CD4-positive, CD25-positive, alpha-beta regulatory T cell (primary cell): ENCODE measurements at regions not wholly inside any gene's neighbourhood (a gene's known extent, or its start where the extent isn't known, plus 50 kb on each side); places are given as distances from the start of the nearest gene placed in this dataset.

ENCODE experiments used
- ATAC-seq, 2 donors: fragments of 150-1000 bp; cut with Tn5 transposase; one replicate each; pipeline ENCODE4 v1.10.0; 2021; ENCODE audit warnings: low read depth in 2 of 2, moderate number of reproducible peaks in 2 of 2, moderate library complexity in 1 of 2
- DNase-seq, 3 donors: peaks; one replicate each; pipeline versions ENCODE4 v3.0.0 to v3.0.0-alpha.2; 2012 to 2022; ENCODE audit warnings: mixed read lengths in 1 of 3
- H3K27ac ChIP-seq: one replicate; pipeline ENCODE4 v1.7.0; 2013; ENCODE audit warnings: mild to moderate bottlenecking, low read length; ENCODE audit not compliant: insufficient read depth, poor library complexity, severe bottlenecking
- H3K27me3 ChIP-seq: one replicate; pipeline ENCODE4 v1.7.0; 2013; ENCODE audit warnings: low read length; ENCODE audit not compliant: control insufficient read depth, insufficient read depth
- H3K36me3 ChIP-seq: one replicate; pipeline ENCODE4 v1.7.0; 2013; ENCODE audit warnings: mild to moderate bottlenecking, low read length, moderate library complexity; ENCODE audit not compliant: control insufficient read depth, insufficient read depth
- H3K4me1 ChIP-seq: 2 replicates; pipeline ENCODE4 v1.7.0; 2013; ENCODE audit warnings: mild to moderate bottlenecking, low read length; ENCODE audit not compliant: insufficient read depth, control insufficient read depth, poor library complexity, severe bottlenecking
- H3K4me3 ChIP-seq: one replicate; pipeline ENCODE4 v1.7.0; 2013; ENCODE audit warnings: low read depth, mild to moderate bottlenecking, low read length, moderate library complexity
- H3K9me3 ChIP-seq, 2 experiments: 1 replicate in 1 of 2; 2 replicates in 1 of 2; pipeline ENCODE4 v1.7.0; 2013; ENCODE audit warnings: low read length in 2 of 2, mild to moderate bottlenecking in 1 of 2, moderate library complexity in 1 of 2; ENCODE audit not compliant: control insufficient read depth in 2 of 2
- H3K27ac Mint-ChIP-seq, 3 donors: one replicate each; pipeline ENCODE4 v1.8.0; 2020 to 2022; ENCODE audit warnings: mild to moderate bottlenecking in 3 of 3, mixed read lengths in 3 of 3, moderate library complexity in 2 of 3
- H3K27me3 Mint-ChIP-seq: one replicate; pipeline ENCODE4 v1.8.0; 2022; ENCODE audit warnings: mild to moderate bottlenecking, mixed read lengths
- H3K36me3 Mint-ChIP-seq: one replicate; pipeline ENCODE4 v1.8.0; 2020; ENCODE audit warnings: mixed read lengths
- H3K4me1 Mint-ChIP-seq, 4 donors: one replicate each; pipeline ENCODE4 v1.8.0; 2020 to 2022; ENCODE audit warnings: mixed read lengths in 4 of 4, mild to moderate bottlenecking in 1 of 4
- H3K4me3 Mint-ChIP-seq, 4 donors: one replicate each; pipeline ENCODE4 v1.8.0; 2020 to 2022; ENCODE audit warnings: mild to moderate bottlenecking in 4 of 4, mixed read lengths in 4 of 4, moderate library complexity in 3 of 4
- H3K9me3 Mint-ChIP-seq, 7 donors: one replicate each; pipeline ENCODE4 v1.8.0; 2020 to 2022; ENCODE audit warnings: mixed read lengths in 7 of 7, mild to moderate bottlenecking in 3 of 7, moderate library complexity in 2 of 7

GRCh38 chr6:67265996-67266921 is 1368.8 kb upstream of the ADGRB3 start:
- H3K27me3 ChIP-seq, result no peaks in the 10 kb centered on the region
- no peak for ATAC-seq
- no peak overlapping the region for H3K27ac ChIP-seq
- H3K4me3 ChIP-seq, result no peak overlapping the region
- H3K36me3 Mint-ChIP-seq, result no peaks in the 10 kb centered on the region
- H3K9me3 Mint-ChIP-seq, result peaks cover 0 to 31% (median 10%) of the 10 kb centered on the region in 7 donors
- no peaks in the 10 kb centered on the region for H3K4me1 Mint-ChIP-seq
- H3K9me3 ChIP-seq, result peaks cover 2 to 4% of the 10 kb centered on the region in 2 experiments
- no peak overlapping the region for H3K27ac Mint-ChIP-seq
- no peaks in the 10 kb centered on the region for H3K36me3 ChIP-seq
- H3K27me3 Mint-ChIP-seq, result no peaks in the 10 kb centered on the region
- no peak overlapping the region for H3K4me3 Mint-ChIP-seq
- H3K4me1 ChIP-seq, result no peaks in the 10 kb centered on the region
- DNase-seq, result no peak

GRCh38 chr6:67252663-67253062 is 1382.4 kb upstream of the ADGRB3 start:
- H3K27ac ChIP-seq, result no peak overlapping the region
- peaks cover 3 to 5% of the 10 kb centered on the region in 2 experiments for H3K9me3 ChIP-seq
- H3K27ac Mint-ChIP-seq, result no peak overlapping the region
- peak overlapping the region in 1 of 4 donors; percentile 15 for H3K4me3 Mint-ChIP-seq
- no peak overlapping the region for H3K4me3 ChIP-seq
- H3K36me3 ChIP-seq, result no peaks in the 10 kb centered on the region
- no peak for ATAC-seq
- H3K27me3 ChIP-seq, result no peaks in the 10 kb centered on the region
- H3K4me1 Mint-ChIP-seq, result no peaks in the 10 kb centered on the region
- H3K9me3 Mint-ChIP-seq, result peaks cover 0 to 15% (median 4%) of the 10 kb centered on the region in 7 donors
- DNase-seq, result no peak
- H3K4me1 ChIP-seq, result no peaks in the 10 kb centered on the region
- no peaks in the 10 kb centered on the region for H3K27me3 Mint-ChIP-seq
- no peaks in the 10 kb centered on the region for H3K36me3 Mint-ChIP-seq

GRCh38 chr6:67248077-67248476 is 1387.0 kb upstream of the ADGRB3 start:
- H3K4me1 Mint-ChIP-seq, result no peaks in the 10 kb centered on the region
- H3K9me3 Mint-ChIP-seq, result peaks cover 0 to 17% (median 6%) of the 10 kb centered on the region in 7 donors
- no peaks in the 10 kb centered on the region for H3K36me3 Mint-ChIP-seq
- ATAC-seq, result no peak
- Histone ChIP-seq H3K4me1 (no peaks in the 10 kb centered on the region), H3K9me3 (peaks cover 0 to 5% of the 10 kb centered on the region in 2 experiments), H3K4me3 (no peak overlapping the region), H3K27me3 (no peaks in the 10 kb centered on the region), H3K27ac (no peak overlapping the region), H3K36me3 (no peaks in the 10 kb centered on the region)
- H3K27me3 Mint-ChIP-seq, result no peaks in the 10 kb centered on the region
- H3K27ac Mint-ChIP-seq, result no peak overlapping the region
- H3K4me3 Mint-ChIP-seq, result no peak overlapping the region
- DNase-seq, result no peak

GRCh38 chr6:67244037-67244436 is 1391.0 kb upstream of the ADGRB3 start:
- H3K4me1 ChIP-seq, result no peaks in the 10 kb centered on the region
- Mint-ChIP-seq H3K4me3 (no peak overlapping the region), H3K4me1 (no peaks in the 10 kb centered on the region), H3K27me3 (no peaks in the 10 kb centered on the region), H3K36me3 (no peaks in the 10 kb centered on the region), H3K9me3 (peaks cover 0 to 19% (median 5%) of the 10 kb centered on the region in 7 donors), H3K27ac (no peak overlapping the region)
- H3K9me3 ChIP-seq, result no peaks in the 10 kb centered on the region
- H3K27me3 ChIP-seq, result no peaks in the 10 kb centered on the region
- no peak overlapping the region for H3K27ac ChIP-seq
- no peaks in the 10 kb centered on the region for H3K36me3 ChIP-seq
- ATAC-seq (no peak), DNase-seq (no peak)
- no peak overlapping the region for H3K4me3 ChIP-seq

GRCh38 chr6:67237277-67237676 is 1397.8 kb upstream of the ADGRB3 start:
- H3K4me1 Mint-ChIP-seq, result no peaks in the 10 kb centered on the region
- no peaks in the 10 kb centered on the region for H3K36me3 ChIP-seq
- DNase-seq (no peak), ATAC-seq (no peak)
- no peaks in the 10 kb centered on the region for H3K27me3 Mint-ChIP-seq
- no peaks in the 10 kb centered on the region for H3K4me1 ChIP-seq
- no peak overlapping the region for H3K4me3 ChIP-seq
- no peak overlapping the region for H3K4me3 Mint-ChIP-seq
- H3K36me3 Mint-ChIP-seq, result no peaks in the 10 kb centered on the region
- H3K27me3 ChIP-seq, result no peaks in the 10 kb centered on the region
- peaks cover 0 to 8% (median 1%) of the 10 kb centered on the region in 7 donors for H3K9me3 Mint-ChIP-seq
- H3K9me3 ChIP-seq, result peaks cover 0 to 2% of the 10 kb centered on the region in 2 experiments
- no peak overlapping the region for H3K27ac ChIP-seq
- no peak overlapping the region for H3K27ac Mint-ChIP-seq

GRCh38 chr6:67231092-67231491 is 1404.0 kb upstream of the ADGRB3 start:
- H3K9me3 Mint-ChIP-seq, result peaks cover 0 to 15% (median 2%) of the 10 kb centered on the region in 7 donors
- no peaks in the 10 kb centered on the region for H3K9me3 ChIP-seq
- no peak overlapping the region for H3K27ac ChIP-seq
- H3K4me1 Mint-ChIP-seq, result no peaks in the 10 kb centered on the region
- no peak overlapping the region for H3K4me3 ChIP-seq
- H3K36me3 ChIP-seq, result no peaks in the 10 kb centered on the region
- peak overlapping the region in 1 of 3 donors; percentile 12 for H3K27ac Mint-ChIP-seq
- no peaks in the 10 kb centered on the region for H3K4me1 ChIP-seq
- no peaks in the 10 kb centered on the region for H3K27me3 ChIP-seq
- no peaks in the 10 kb centered on the region for H3K27me3 Mint-ChIP-seq
- H3K4me3 Mint-ChIP-seq, result no peak overlapping the region
- H3K36me3 Mint-ChIP-seq, result no peaks in the 10 kb centered on the region
- DNase-seq (no peak), ATAC-seq (no peak)

GRCh38 chr6:67224989-67225388 is 1410.1 kb upstream of the ADGRB3 start:
- Histone ChIP-seq H3K4me3 (no peak overlapping the region), H3K27ac (no peak overlapping the region), H3K36me3 (no peaks in the 10 kb centered on the region), H3K9me3 (peaks cover 0 to 8% of the 10 kb centered on the region in 2 experiments), H3K4me1 (no peaks in the 10 kb centered on the region), H3K27me3 (no peaks in the 10 kb centered on the region)
- no peak overlapping the region for H3K27ac Mint-ChIP-seq
- H3K4me3 Mint-ChIP-seq, result no peak overlapping the region
- H3K27me3 Mint-ChIP-seq, result no peaks in the 10 kb centered on the region
- H3K9me3 Mint-ChIP-seq, result peaks cover 0 to 26% (median 12%) of the 10 kb centered on the region in 7 donors
- no peaks in the 10 kb centered on the region for H3K36me3 Mint-ChIP-seq
- no peaks in the 10 kb centered on the region for H3K4me1 Mint-ChIP-seq
- no peak for ATAC-seq
- DNase-seq, result no peak

- H3K9me3 ChIP-seq, result peaks cover 0 to 12% of the 10 kb centered on the region in 2 experiments
- no peak overlapping the region for H3K4me3 Mint-ChIP-seq
- ATAC-seq, result no peak
- H3K9me3 Mint-ChIP-seq, result peaks cover 0 to 22% (median 12%) of the 10 kb centered on the region in 7 donors
- H3K27ac ChIP-seq, result no peak overlapping the region
- H3K4me3 ChIP-seq, result no peak overlapping the region
- no peak overlapping the region for H3K27ac Mint-ChIP-seq
- no peaks in the 10 kb centered on the region for H3K4me1 ChIP-seq
- H3K27me3 ChIP-seq, result no peaks in the 10 kb centered on the region
- no peak for DNase-seq
- no peaks in the 10 kb centered on the region for H3K36me3 ChIP-seq
- no peaks in the 10 kb centered on the region for H3K27me3 Mint-ChIP-seq
- no peaks in the 10 kb centered on the region for H3K36me3 Mint-ChIP-seq
- H3K4me1 Mint-ChIP-seq, result no peaks in the 10 kb centered on the region
Measured at GRCh38 chr6:67221226-67221625, 1413.9 kb upstream of the ADGRB3 start.
